ENCODE measurements at regions not wholly inside any gene's neighbourhood (a gene's known extent, or its start where the extent isn't known, plus 50 kb on each side); places are given as distances from the start of the nearest gene placed in this dataset.
A peak's percentile ranks its signal among the peaks of the same experiment; 100 is the strongest.

- Histone ChIP-seq H3K4me1 (peaks cover 40% of the 10 kb centered on the region), H3K27me3 (ENCODE audit: low read depth) (no peaks in the 10 kb centered on the region), H3K27ac (no peak overlapping the region), H3K9me3 (no peaks in the 10 kb centered on the region), H3K4me3 (no peak overlapping the region), H3K36me3 (no peaks in the 10 kb centered on the region)
- intact Hi-C loops (cut with DNase I): no loop called here
- ATAC-seq (no peak), DNase-seq (no peak)
- no peak for TF ChIP-seq CTCF (IDR thresholded peaks at IDR 0.05)
Measured at GRCh38 chr6:6747371-6747770, 158.9 kb downstream of the LY86 start.

GRCh38 chr6:6748001-6748400, 159.5 kb downstream of the LY86 start:
- H3K36me3 ChIP-seq: no peaks in the 10 kb centered on the region
- TF ChIP-seq CTCF (IDR thresholded peaks at IDR 0.05): no peak
- ATAC-seq (no peak), DNase-seq (no peak)
- H3K4me1 ChIP-seq: peaks cover 44% of the 10 kb centered on the region
- no peak overlapping the region for H3K4me3 ChIP-seq
- H3K27me3 ChIP-seq (ENCODE audit: low read depth): no peaks in the 10 kb centered on the region
- no peak overlapping the region for H3K27ac ChIP-seq
- intact Hi-C loops (cut with DNase I): no loop called here
- no peaks in the 10 kb centered on the region for H3K9me3 ChIP-seq

GRCh38 chr6:6749702-6750491, 161.4 kb downstream of the LY86 start:
- Histone ChIP-seq H3K9me3 (no peaks in the 10 kb centered on the region), H3K27me3 (ENCODE audit: low read depth) (no peaks in the 10 kb centered on the region), H3K4me1 (peaks cover 44% of the 10 kb centered on the region), H3K36me3 (no peaks in the 10 kb centered on the region), H3K27ac (peak overlapping the region; percentile 77), H3K4me3 (peak overlapping the region; percentile 10)
- no peak for TF ChIP-seq CTCF (IDR thresholded peaks at IDR 0.05)
- intact Hi-C loops (cut with DNase I): no loop called here
- ATAC-seq (peak; percentile 69 to 71), DNase-seq (peak; percentile 74)

- Histone ChIP-seq H3K4me1 (peaks cover 44% of the 10 kb centered on the region), H3K36me3 (no peaks in the 10 kb centered on the region), H3K27ac (peak overlapping the region; percentile 77), H3K9me3 (no peaks in the 10 kb centered on the region), H3K4me3 (no peak overlapping the region), H3K27me3 (ENCODE audit: low read depth) (no peaks in the 10 kb centered on the region)
- intact Hi-C loops (cut with DNase I): no loop called here
- no peak for ATAC-seq
- no peak for DNase-seq
- TF ChIP-seq CTCF (IDR thresholded peaks at IDR 0.05): no peak
Measured at GRCh38 chr6:6750594-6751265, 162.2 kb downstream of the LY86 start.

- ATAC-seq (peak in 1 of 2 donors; percentile 8), DNase-seq (no peak)
- Histone ChIP-seq H3K27ac (peak overlapping the region; percentile 77), H3K27me3 (ENCODE audit: low read depth) (no peaks in the 10 kb centered on the region), H3K9me3 (no peaks in the 10 kb centered on the region), H3K4me3 (no peak overlapping the region), H3K36me3 (no peaks in the 10 kb centered on the region), H3K4me1 (peaks cover 44% of the 10 kb centered on the region)
- intact Hi-C loops (cut with DNase I): no loop called here
- no peak for TF ChIP-seq CTCF (IDR thresholded peaks at IDR 0.05)
Measured at GRCh38 chr6:6751266-6751596, 162.7 kb downstream of the LY86 start.
